ENCODE measurements at regions not wholly inside any gene's neighbourhood (a gene's known extent, or its start where the extent isn't known, plus 50 kb on each side); places are given as distances from the start of the nearest gene placed in this dataset.

GRCh38 chr1:200282497-200283122, 127.2 kb downstream of the ZNF281 start:
- H3K4me3 ChIP-seq, result no peak overlapping the region

DNA sequence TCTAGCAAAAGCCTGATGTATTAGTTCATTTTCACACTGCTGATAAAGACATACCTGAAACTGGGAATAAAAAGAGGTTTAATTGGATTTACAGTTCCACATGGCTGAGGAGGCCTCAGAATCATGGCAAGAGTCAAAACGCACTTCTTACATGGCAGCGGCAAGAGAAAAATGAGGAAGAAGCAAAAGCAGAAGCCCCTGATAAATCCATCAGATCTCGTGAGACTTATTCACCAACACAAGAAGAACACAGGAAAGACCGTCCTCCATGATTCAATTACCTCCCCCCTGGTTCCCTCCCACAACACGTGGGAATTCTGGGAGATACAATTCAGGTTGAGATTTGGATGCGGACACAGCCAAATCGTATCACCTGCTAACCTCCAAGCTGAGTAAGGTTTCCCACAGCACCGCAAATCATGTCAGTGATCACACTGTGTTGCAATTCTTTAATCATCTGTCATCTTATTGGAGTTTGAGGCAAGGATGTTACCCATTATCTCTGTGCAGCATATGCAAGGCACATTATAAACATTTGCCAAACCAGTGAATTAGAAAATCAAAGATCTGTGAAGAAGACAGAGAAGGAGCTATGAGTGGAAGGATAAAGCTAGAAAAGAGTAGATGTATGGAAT, 128.5 kb downstream of the ZNF281 start:
- no peaks in the 10 kb centered on the region for H3K27me3 ChIP-seq

More at GRCh38 chr1:200282497-200283122, 127.2 kb downstream of the ZNF281 start:
- H3K27me3 ChIP-seq, result no peaks in the 10 kb centered on the region
- DNase-seq (no peak), ATAC-seq (no peak)
- TF ChIP-seq CTCF (IDR thresholded peaks at IDR 0.05), result no peak
- no peak overlapping the region for H3K27ac ChIP-seq
- H3K4me1 ChIP-seq, result no peaks in the 10 kb centered on the region
- no peaks in the 10 kb centered on the region for H3K9me3 ChIP-seq
- intact Hi-C loops (cut with DNase I), result no loop called here
- H3K36me3 ChIP-seq, result no peaks in the 10 kb centered on the region

GRCh38 chr1:200279810-200280411, 129.9 kb downstream of the ZNF281 start:
- H3K4me1 ChIP-seq, result no peaks in the 10 kb centered on the region
- TF ChIP-seq CTCF (IDR thresholded peaks at IDR 0.05), result peak; percentile 71
- H3K9me3 ChIP-seq, result no peaks in the 10 kb centered on the region
- H3K27me3 ChIP-seq, result no peaks in the 10 kb centered on the region
- ATAC-seq, result peak; percentile 94
- intact Hi-C loops (cut with DNase I), result loop anchor here (10.0 kb wide), 1 partner anchor 205 kb away; no protein-coding TSS in a partner anchor
- DNase-seq, result no peak
- no peaks in the 10 kb centered on the region for H3K36me3 ChIP-seq
- no peak overlapping the region for H3K4me3 ChIP-seq
- no peak overlapping the region for H3K27ac ChIP-seq

More for the DNA sequence above, 128.5 kb downstream of the ZNF281 start:
- Histone ChIP-seq H3K4me1 (no peaks in the 10 kb centered on the region), H3K27ac (no peak overlapping the region), H3K4me3 (no peak overlapping the region), H3K36me3 (no peaks in the 10 kb centered on the region), H3K9me3 (no peaks in the 10 kb centered on the region)
- TF ChIP-seq CTCF (IDR thresholded peaks at IDR 0.05), result no peak
- DNase-seq (no peak), ATAC-seq (no peak)
- intact Hi-C loops (cut with DNase I), result no loop called here

DNA sequence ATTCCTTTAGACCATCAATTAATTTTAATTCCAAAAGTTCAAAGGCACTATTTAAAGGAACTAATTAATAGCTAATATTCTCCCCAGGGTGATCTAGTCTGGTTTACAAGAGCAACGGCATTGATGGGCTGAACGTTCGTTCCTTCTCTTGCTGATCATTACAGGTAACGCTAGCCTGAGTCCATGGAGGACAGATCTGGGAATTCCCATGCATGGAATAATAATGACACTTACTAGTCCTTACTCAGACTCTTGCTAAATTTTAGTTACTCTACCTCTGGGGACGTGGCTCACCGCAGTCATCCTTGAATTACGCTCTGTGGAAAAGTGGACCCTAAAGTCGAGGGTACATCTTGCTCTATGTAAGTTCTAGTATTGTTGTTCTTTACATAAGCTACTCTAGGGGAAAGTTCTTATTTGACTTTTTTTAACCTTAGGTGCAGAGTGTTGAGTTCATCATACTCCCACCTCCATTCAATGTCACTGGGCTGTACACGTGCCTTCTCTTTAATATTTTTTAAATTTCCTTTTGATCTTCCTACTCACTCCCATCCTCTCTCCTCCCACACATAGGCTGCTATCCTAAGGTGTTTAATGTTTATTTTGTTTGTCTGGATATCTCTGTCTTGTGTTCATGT, 133.9 kb downstream of the ZNF281 start:
- Histone ChIP-seq H3K27ac (no peak overlapping the region), H3K9me3 (no peaks in the 10 kb centered on the region), H3K4me3 (no peak overlapping the region), H3K27me3 (no peaks in the 10 kb centered on the region), H3K4me1 (no peaks in the 10 kb centered on the region), H3K36me3 (no peaks in the 10 kb centered on the region)
- no peak for DNase-seq
- no peak for ATAC-seq
- TF ChIP-seq CTCF (IDR thresholded peaks at IDR 0.05), result no peak
- intact Hi-C loops (cut with DNase I), result loop anchor here (10.0 kb wide), 1 partner anchor 209 kb away; no protein-coding TSS in a partner anchor

DNA sequence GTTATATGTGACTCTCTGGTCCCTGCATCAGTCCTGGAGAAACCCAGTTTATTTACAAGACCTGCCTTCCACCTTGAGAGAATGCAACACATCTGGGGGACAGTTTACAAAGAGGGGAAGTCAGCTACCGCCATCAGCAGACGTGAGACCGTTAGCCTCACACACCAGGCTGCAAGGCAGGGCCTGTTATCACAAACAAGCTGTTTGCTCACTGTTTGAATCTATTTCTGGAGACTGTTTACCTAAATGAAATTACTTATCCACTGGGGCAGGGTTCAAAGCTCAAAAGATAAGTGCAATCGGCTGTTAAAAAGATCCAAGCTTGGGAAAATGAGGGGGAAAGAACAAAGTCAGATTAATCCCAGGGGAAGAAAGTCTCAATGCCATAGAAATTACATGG, 134.4 kb downstream of the ZNF281 start:
- intact Hi-C loops (cut with DNase I), result loop anchor here (10.0 kb wide), 1 partner anchor 209 kb away; no protein-coding TSS in a partner anchor
- H3K27me3 ChIP-seq, result no peaks in the 10 kb centered on the region
- no peak for ATAC-seq
- no peak overlapping the region for H3K27ac ChIP-seq
- TF ChIP-seq CTCF (IDR thresholded peaks at IDR 0.05), result no peak
- no peak for DNase-seq
- H3K4me3 ChIP-seq, result no peak overlapping the region
- no peaks in the 10 kb centered on the region for H3K36me3 ChIP-seq
- H3K9me3 ChIP-seq, result no peaks in the 10 kb centered on the region
- H3K4me1 ChIP-seq, result no peaks in the 10 kb centered on the region

All from upper lobe of right lung (tissue), 1 donor.